Mesothelial cell of epicardium (in vitro differentiated cells): ENCODE measurements at regions not wholly inside any gene's neighbourhood (a gene's known extent, or its start where the extent isn't known, plus 50 kb on each side); places are given as distances from the start of the nearest gene placed in this dataset.

Source experiments
- DNase-seq, 2 experiments: peaks; one replicate each; pipeline ENCODE4 v3.0.0; 2021; ENCODE audit warnings: low spot score in 2 of 2; ENCODE audit not compliant: unreplicated experiment in 2 of 2
- H3K27ac Mint-ChIP-seq: 2 replicates; pipeline ENCODE4 v1.8.0; 2021; ENCODE audit warnings: mixed read lengths
- H3K27me3 Mint-ChIP-seq: 2 replicates; pipeline ENCODE4 v1.8.0; 2021; ENCODE audit warnings: low read depth, mixed read lengths
- H3K36me3 Mint-ChIP-seq: 2 replicates; pipeline ENCODE4 v1.8.0; 2021; ENCODE audit warnings: mixed read lengths
- H3K4me1 Mint-ChIP-seq: 2 replicates; pipeline ENCODE4 v1.8.0; 2021; ENCODE audit warnings: mixed read lengths
- H3K4me3 Mint-ChIP-seq: 2 replicates; pipeline ENCODE4 v1.8.0; 2021; ENCODE audit warnings: mild to moderate bottlenecking, moderate library complexity, mixed read lengths
- H3K9me3 Mint-ChIP-seq: 2 replicates; pipeline ENCODE4 v1.8.0; 2021; ENCODE audit warnings: mixed read lengths
- TF ChIP-seq, protein P1 (sequence below): fragments of 200-600 bp; sonication (generic); IDR thresholded peaks from one replicate; pipeline ENCODE4 v1.5.0; 2021; ENCODE audit warnings: antibody characterized with exemption; ENCODE audit not compliant: unreplicated experiment

- peaks cover 19% of the 10 kb centered on the region for H3K4me1 Mint-ChIP-seq
- H3K9me3 Mint-ChIP-seq, result peaks cover 8% of the 10 kb centered on the region
- no peak overlapping the region for H3K27ac Mint-ChIP-seq
- H3K27me3 Mint-ChIP-seq, result peaks cover 44% of the 10 kb centered on the region
- no peak overlapping the region for H3K4me3 Mint-ChIP-seq
- H3K36me3 Mint-ChIP-seq, result no peaks in the 10 kb centered on the region
- no peak for DNase-seq
- TF ChIP-seq, protein P1, sequence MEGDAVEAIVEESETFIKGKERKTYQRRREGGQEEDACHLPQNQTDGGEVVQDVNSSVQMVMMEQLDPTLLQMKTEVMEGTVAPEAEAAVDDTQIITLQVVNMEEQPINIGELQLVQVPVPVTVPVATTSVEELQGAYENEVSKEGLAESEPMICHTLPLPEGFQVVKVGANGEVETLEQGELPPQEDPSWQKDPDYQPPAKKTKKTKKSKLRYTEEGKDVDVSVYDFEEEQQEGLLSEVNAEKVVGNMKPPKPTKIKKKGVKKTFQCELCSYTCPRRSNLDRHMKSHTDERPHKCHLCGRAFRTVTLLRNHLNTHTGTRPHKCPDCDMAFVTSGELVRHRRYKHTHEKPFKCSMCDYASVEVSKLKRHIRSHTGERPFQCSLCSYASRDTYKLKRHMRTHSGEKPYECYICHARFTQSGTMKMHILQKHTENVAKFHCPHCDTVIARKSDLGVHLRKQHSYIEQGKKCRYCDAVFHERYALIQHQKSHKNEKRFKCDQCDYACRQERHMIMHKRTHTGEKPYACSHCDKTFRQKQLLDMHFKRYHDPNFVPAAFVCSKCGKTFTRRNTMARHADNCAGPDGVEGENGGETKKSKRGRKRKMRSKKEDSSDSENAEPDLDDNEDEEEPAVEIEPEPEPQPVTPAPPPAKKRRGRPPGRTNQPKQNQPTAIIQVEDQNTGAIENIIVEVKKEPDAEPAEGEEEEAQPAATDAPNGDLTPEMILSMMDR, result no peak
These were observed 208.2 kb downstream of the KIF26A start for GRCh38 chr14:104346608-104347007.

DNA sequence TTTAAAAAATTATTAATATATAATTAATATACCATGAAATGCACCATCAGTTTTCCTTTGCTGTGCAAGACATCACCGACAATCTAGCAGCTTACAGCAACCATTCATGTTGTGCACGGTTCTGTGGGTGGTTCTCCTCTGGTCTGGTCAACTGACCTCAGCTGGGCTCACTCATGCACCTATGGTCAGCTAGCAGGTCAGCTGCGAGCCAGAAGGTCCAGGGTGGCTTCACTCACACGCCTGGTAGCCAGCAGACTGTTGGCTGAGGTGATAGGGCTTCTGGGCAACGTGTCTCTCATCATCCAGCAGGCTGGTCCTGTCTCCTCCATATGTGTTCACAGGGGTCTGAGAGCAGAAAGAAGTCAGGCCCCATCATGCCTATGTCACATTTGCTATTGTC, 210.4 kb downstream of the KIF26A start:
- no peak for DNase-seq
- H3K36me3 Mint-ChIP-seq, result no peaks in the 10 kb centered on the region
- TF ChIP-seq, protein P1, result no peak
- H3K4me1 Mint-ChIP-seq, result peaks cover 10% of the 10 kb centered on the region
- H3K27me3 Mint-ChIP-seq, result peaks cover 46% of the 10 kb centered on the region
- peaks cover 11% of the 10 kb centered on the region for H3K9me3 Mint-ChIP-seq
- no peak overlapping the region for H3K4me3 Mint-ChIP-seq
- no peak overlapping the region for H3K27ac Mint-ChIP-seq

DNA sequence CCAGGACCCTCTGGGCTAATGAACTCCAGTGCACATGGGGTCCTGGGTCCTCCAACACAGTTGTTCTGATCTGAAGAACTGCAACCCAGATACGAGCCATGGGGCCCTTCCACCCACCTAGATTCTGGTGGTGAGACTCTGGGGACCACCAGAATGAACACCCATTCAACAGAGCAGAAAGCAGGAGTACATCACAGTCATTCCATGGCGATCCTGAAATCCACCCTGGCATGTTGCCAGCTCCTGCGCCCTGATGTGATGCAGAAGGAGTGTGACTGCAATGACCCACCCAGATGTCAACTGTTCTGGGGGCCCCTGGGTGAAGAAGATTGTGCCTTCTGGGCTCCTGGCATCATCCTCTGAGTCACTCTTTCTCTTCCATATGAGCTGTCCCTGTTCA, 211.6 kb downstream of the KIF26A start:
- H3K4me3 Mint-ChIP-seq, result no peak overlapping the region
- H3K9me3 Mint-ChIP-seq, result peaks cover 11% of the 10 kb centered on the region
- TF ChIP-seq, protein P1, result no peak
- H3K27me3 Mint-ChIP-seq, result peaks cover 41% of the 10 kb centered on the region
- no peak for DNase-seq
- H3K27ac Mint-ChIP-seq, result no peak overlapping the region
- peaks cover 11% of the 10 kb centered on the region for H3K4me1 Mint-ChIP-seq
- no peaks in the 10 kb centered on the region for H3K36me3 Mint-ChIP-seq

DNA sequence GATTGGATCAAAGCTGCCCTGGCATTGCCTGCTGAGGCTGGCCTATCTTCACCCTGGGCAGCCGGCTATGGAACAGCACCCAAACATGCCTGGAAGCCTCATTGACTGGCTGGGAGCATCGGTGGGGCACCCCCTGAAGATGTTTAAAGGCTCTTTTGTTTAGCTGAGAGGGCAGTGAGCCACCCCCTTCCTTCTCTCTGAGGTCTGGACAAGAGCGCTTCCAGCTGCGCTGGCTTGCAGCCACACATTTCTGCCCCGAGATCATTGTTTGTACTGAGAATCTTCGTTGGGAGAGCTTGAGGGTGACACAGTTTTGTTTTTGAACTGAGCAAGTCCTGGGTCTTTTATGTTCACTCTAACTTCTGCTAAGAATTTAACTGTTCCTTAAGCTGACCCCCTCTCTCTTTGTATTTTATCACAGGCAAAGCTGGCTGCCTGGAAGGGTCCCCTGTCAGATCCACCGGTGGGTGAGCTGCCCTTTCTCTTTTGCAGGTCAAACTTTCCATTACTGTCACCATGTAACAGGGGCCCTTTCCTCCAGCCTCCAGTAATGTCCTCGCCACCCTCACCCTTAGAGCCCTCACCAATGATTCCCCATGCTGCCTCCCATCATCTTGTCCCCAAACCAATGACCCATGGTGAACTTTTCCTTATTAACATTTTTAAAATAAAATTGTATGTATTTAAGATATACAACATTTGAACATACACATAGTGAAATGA, 212.2 kb downstream of the KIF26A start:
- TF ChIP-seq, protein P1, result no peak
- peak overlapping the region; percentile 3 for H3K27ac Mint-ChIP-seq
- DNase-seq, result no peak
- H3K27me3 Mint-ChIP-seq, result peaks cover 36% of the 10 kb centered on the region
- no peak overlapping the region for H3K4me3 Mint-ChIP-seq
- no peaks in the 10 kb centered on the region for H3K36me3 Mint-ChIP-seq
- peaks cover 11% of the 10 kb centered on the region for H3K9me3 Mint-ChIP-seq
- peaks cover 11% of the 10 kb centered on the region for H3K4me1 Mint-ChIP-seq

DNA sequence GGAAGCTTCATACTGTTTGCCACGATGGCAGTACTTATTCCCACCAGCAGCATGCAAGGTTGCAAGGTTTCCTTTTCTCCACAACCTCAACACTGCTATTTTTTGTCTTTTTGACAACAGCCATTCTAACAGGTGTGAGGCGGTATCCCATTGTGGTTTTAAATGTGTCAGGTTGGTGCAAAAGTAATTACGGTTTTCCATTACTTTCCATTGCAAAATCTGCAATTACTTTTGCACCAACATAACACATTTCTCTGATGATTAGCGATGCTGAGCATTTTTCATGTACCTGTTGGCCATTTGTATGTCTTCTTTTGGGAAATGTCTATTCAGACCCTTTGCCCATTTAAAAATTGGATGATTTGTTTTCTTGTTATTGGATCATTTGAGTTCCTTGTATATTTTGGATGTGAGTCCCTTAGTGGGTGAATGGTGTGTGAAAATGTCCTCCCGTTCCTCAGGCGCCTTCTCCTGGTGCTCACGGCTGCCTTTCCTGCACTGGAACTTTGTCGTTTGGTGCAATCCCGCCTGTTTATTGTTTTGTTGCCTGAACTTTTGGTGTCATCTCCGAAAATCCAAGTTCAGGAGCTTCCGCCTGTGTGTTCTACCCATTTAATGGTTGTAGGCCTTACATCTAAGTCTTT, 213.6 kb downstream of the KIF26A start:
- TF ChIP-seq, protein P1, result no peak
- H3K4me3 Mint-ChIP-seq, result no peak overlapping the region
- no peak overlapping the region for H3K27ac Mint-ChIP-seq

More for the DNA sequence above, 213.6 kb downstream of the KIF26A start:
- H3K9me3 Mint-ChIP-seq, result peaks cover 11% of the 10 kb centered on the region
- no peaks in the 10 kb centered on the region for H3K36me3 Mint-ChIP-seq
- H3K27me3 Mint-ChIP-seq, result peaks cover 28% of the 10 kb centered on the region
- H3K4me1 Mint-ChIP-seq, result peaks cover 2% of the 10 kb centered on the region
- DNase-seq, result no peak
